ENCODE measurements at regions not wholly inside any gene's neighbourhood (a gene's known extent, or its start where the extent isn't known, plus 50 kb on each side); places are given as distances from the start of the nearest gene placed in this dataset.

- CTCF ChIA-PET, result no interaction called here
- no peak for TF ChIP-seq CTCF (IDR thresholded peaks at IDR 0.05)
- H3K4me3 Mint-ChIP-seq, result no peak overlapping the region
- H3K27me3 Mint-ChIP-seq, result no peaks in the 10 kb centered on the region
- POLR2A ChIA-PET, result no interaction called here
- H3K9me3 Mint-ChIP-seq, result peaks cover 3% of the 10 kb centered on the region
- intact Hi-C loops (cut with micrococcal nuclease), result no loop called here
- H3K36me3 Mint-ChIP-seq (ENCODE audit: low read depth), result no peaks in the 10 kb centered on the region
- H3K27ac Mint-ChIP-seq, result no peak overlapping the region
- ATAC-seq (ENCODE audit: low read depth) (no peak), DNase-seq (no peak)
- no peaks in the 10 kb centered on the region for H3K4me1 Mint-ChIP-seq
These were observed 133.5 kb upstream of the MBL2 start for GRCh38 chr10:52906046-52906445.

- no peak for TF ChIP-seq CTCF (IDR thresholded peaks at IDR 0.05)
- Mint-ChIP-seq H3K36me3 (ENCODE audit: low read depth) (no peaks in the 10 kb centered on the region), H3K4me3 (no peak overlapping the region), H3K4me1 (no peaks in the 10 kb centered on the region), H3K9me3 (peaks cover 2% of the 10 kb centered on the region), H3K27ac (no peak overlapping the region), H3K27me3 (no peaks in the 10 kb centered on the region)
- intact Hi-C loops (cut with micrococcal nuclease), result no loop called here
- ChIA-PET CTCF (no interaction called here), POLR2A (no interaction called here)
- ATAC-seq (ENCODE audit: low read depth), result no peak
- no peak for DNase-seq
These were observed 130.9 kb upstream of the MBL2 start for GRCh38 chr10:52903397-52903938.

- DNase-seq, result no peak
- intact Hi-C loops (cut with micrococcal nuclease), result no loop called here
- ChIA-PET POLR2A (no interaction called here), CTCF (no interaction called here)
- Mint-ChIP-seq H3K4me3 (no peak overlapping the region), H3K27ac (no peak overlapping the region), H3K9me3 (no peaks in the 10 kb centered on the region), H3K4me1 (no peaks in the 10 kb centered on the region), H3K36me3 (ENCODE audit: low read depth) (no peaks in the 10 kb centered on the region), H3K27me3 (no peaks in the 10 kb centered on the region)
- ATAC-seq (ENCODE audit: low read depth), result no peak
- TF ChIP-seq CTCF (IDR thresholded peaks at IDR 0.05), result no peak
These were observed 128.0 kb upstream of the MBL2 start for GRCh38 chr10:52900593-52900992.

- no peak overlapping the region for H3K4me3 Mint-ChIP-seq
- no peak for ATAC-seq (ENCODE audit: low read depth)
- no peaks in the 10 kb centered on the region for H3K27me3 Mint-ChIP-seq
- no peak for DNase-seq
- no peak overlapping the region for H3K27ac Mint-ChIP-seq
- H3K9me3 Mint-ChIP-seq, result no peaks in the 10 kb centered on the region
- no peaks in the 10 kb centered on the region for H3K4me1 Mint-ChIP-seq
- ChIA-PET POLR2A (no interaction called here), CTCF (no interaction called here)
- intact Hi-C loops (cut with micrococcal nuclease), result no loop called here
- H3K36me3 Mint-ChIP-seq (ENCODE audit: low read depth), result no peaks in the 10 kb centered on the region
- no peak for TF ChIP-seq CTCF (IDR thresholded peaks at IDR 0.05)
These were observed 124.6 kb upstream of the MBL2 start for GRCh38 chr10:52897162-52897561.

GRCh38 chr10:52895059-52895458 is 122.5 kb upstream of the MBL2 start:
- no peak for DNase-seq
- CTCF ChIA-PET, result no interaction called here
- intact Hi-C loops (cut with micrococcal nuclease), result no loop called here
- POLR2A ChIA-PET, result no interaction called here
- no peak for ATAC-seq (ENCODE audit: low read depth)
- Mint-ChIP-seq H3K27me3 (no peaks in the 10 kb centered on the region), H3K27ac (no peak overlapping the region), H3K9me3 (no peaks in the 10 kb centered on the region), H3K36me3 (ENCODE audit: low read depth) (no peaks in the 10 kb centered on the region), H3K4me3 (no peak overlapping the region), H3K4me1 (no peaks in the 10 kb centered on the region)
- TF ChIP-seq CTCF (IDR thresholded peaks at IDR 0.05), result no peak

Data from activated B cell treated with CpG ODN at 0.5 μM for 24 hours (primary cell).